Stimulated activated naive CD4-positive, alpha-beta T cell (primary cell): ENCODE measurements at regions not wholly inside any gene's neighbourhood (a gene's known extent, or its start where the extent isn't known, plus 50 kb on each side); places are given as distances from the start of the nearest gene placed in this dataset.

Source experiments
- DNase-seq, 6 experiments: peaks; one replicate each; lab custom pipeline; 2025; lab: John Stamatoyannopoulos, UW

- no peak for DNase-seq
Observed at GRCh38 chr11:23953951-23954710, 542.7 kb upstream of the LUZP2 start.

DNA sequence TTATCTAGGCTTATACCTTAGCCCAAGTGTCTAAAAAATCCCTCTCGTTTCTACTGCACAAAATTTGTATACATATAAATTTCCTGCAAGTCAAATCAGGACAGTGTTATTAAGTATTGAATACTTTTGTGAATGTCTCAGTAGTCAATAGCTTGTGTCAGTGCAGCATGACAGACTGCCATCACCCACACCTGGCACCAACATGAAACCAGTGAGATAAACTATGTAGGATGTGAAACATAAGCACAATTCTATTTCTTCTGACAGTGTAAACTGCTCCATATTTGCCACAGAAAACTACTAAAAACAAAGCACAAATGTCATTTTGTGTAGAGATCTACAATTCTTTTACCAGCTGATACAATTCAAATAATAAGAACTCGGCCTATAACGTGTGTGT, 542.1 kb upstream of the LUZP2 start:
- DNase-seq: no peak

DNA sequence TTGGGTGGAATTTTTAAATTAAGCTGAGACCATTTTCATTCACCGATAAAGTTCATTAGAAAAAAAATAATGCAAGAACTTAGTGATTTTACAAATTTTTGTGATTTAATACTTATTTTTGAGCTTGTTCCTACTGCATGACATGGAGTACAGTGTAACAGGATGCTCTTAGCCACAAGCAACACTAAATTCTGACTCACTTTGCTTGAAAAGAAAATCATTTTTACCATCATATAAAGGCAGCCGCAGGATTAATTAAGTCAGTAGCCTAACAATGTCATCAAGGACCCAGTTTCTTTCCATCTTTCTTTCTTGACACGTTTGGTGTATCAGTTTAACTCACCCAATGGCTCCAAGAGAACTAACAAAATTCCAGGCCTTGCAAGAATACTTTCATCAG, 540.3 kb upstream of the LUZP2 start:
- no peak for DNase-seq

DNA sequence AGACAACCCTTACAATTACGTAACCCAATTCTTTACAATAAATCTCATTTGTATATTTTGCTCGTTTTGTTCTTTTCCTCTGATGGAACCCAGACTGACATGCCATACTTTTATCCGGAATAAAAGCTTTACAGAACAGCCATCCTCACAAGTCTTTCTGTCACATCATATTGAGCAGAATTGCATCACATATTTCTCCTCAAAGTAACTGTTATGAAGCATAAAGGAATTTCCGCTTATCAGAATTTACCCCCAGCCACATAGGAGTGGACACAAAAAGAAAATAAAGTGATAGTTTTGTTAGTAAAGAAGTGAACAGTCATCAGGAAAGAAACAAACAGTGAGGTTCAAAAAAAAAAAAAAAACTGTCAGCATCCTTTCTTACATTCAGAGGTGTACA, 539.5 kb upstream of the LUZP2 start:
- no peak for DNase-seq

GRCh38 chr11:23959462-23959861, 537.4 kb upstream of the LUZP2 start:
- no peak for DNase-seq

- no peak for DNase-seq
Observed at GRCh38 chr11:23961503-23962338, 535.1 kb upstream of the LUZP2 start.

GRCh38 chr11:23973244-23973643, 523.6 kb upstream of the LUZP2 start:
- no peak for DNase-seq

DNA sequence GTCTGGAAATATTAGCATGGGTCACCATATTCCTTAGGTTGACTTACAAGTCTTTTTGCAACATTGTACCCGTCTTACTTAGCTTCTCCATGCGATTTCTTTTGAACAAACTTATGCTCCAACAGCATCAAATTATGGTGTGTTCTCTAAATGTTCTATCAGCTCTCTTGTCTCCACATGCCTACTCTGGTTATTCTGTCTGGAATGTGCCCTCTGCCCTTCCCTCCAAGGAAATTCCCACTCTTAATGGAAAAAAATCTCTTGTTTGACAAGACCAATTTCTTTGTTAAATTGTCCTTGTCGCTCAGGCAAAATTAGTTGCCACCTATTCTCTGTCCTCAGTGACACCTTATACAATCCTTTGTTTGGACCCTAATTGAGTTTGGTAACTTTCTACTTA, 522.8 kb upstream of the LUZP2 start:
- DNase-seq: no peak

- DNase-seq: no peak
Observed at GRCh38 chr11:23974601-23975000, 522.3 kb upstream of the LUZP2 start.

- no peak for DNase-seq
Observed at GRCh38 chr11:23976426-23976825, 520.4 kb upstream of the LUZP2 start.

- no peak for DNase-seq
Observed at GRCh38 chr11:23976841-23977271, 520.0 kb upstream of the LUZP2 start.

GRCh38 chr11:23988381-23989006, 508.4 kb upstream of the LUZP2 start:
- DNase-seq: no peak

- DNase-seq: no peak
Observed at GRCh38 chr11:23990346-23991164, 506.3 kb upstream of the LUZP2 start.

DNA sequence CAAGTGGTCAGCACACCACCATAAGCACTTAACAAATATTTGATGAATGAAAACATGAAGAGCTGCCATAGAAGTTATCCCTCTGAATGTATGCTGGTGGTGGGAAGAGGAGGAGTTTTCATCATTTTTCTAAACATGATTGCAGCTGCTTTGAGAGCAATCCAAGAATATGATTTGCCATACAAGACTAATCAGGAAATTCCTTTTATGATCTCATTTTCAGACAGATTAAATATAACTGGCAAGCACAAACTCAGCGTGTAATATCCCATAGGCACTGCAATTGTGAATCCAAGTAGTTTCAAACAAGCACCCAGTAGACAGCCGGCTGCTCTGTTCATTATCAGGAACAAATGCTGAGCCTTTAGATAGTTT, 505.7 kb upstream of the LUZP2 start:
- DNase-seq: no peak

GRCh38 chr11:23995891-23996290, 501.0 kb upstream of the LUZP2 start:
- no peak for DNase-seq

DNA sequence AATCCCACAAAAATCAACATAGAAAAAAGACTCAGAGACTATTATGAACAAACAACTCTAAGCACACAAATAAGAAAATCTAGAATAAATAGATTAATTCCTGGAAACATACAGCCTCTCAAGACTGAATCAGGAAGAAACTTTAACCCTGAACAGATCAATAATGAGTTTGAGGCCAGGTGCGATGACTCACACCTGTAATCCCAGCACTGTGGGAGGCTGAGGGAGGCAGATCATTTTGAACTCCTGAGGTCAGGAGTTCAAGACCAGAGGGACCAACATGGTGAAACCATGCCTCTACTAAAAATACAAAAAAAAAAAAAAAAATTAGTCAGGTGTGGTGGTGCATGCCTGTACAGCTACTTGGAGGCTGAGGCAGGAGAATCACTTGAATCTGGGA, 499.5 kb upstream of the LUZP2 start:
- DNase-seq: no peak

- DNase-seq: no peak
Observed at GRCh38 chr11:24005202-24005876, 491.5 kb upstream of the LUZP2 start.

DNA sequence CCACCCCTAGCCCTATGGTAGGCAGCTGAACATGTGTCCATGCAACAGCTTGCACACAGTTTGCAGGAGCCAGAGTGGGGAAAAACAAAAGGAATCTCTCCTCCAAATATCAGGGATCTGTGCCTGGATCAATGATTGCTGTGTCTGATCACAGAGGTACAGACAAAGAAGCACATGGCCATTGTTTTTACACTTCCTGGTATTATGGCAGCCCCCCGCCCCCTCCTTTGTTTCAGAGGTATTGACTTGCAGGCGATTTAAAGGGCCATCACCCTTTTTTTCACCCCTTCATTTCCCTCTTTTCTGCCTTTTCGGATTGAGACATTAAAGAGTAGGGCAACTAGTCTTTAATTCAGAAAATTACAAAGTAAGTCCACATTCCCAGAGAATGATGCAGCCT, 453.0 kb upstream of the LUZP2 start:
- DNase-seq: no peak

DNA sequence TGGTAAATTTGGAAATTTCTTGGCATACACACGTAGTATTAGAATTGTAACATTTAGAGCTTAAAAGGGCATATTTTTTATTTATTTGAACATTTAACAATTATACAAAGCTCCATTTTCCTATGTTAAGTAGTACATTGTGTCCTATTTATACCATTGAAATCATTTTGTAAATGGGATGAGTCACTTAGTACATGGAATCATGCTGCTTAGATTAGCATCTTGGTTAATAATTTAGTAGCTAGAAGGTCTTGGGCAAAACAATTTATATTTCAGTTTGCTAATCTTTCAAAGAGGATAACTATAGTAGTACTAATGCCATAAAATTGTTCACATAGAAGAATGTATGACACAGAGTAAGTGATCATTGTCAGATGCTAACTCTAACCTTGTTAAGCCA, 450.1 kb upstream of the LUZP2 start:
- DNase-seq: no peak

GRCh38 chr11:24056051-24056450, 440.8 kb upstream of the LUZP2 start:
- no peak for DNase-seq

DNA sequence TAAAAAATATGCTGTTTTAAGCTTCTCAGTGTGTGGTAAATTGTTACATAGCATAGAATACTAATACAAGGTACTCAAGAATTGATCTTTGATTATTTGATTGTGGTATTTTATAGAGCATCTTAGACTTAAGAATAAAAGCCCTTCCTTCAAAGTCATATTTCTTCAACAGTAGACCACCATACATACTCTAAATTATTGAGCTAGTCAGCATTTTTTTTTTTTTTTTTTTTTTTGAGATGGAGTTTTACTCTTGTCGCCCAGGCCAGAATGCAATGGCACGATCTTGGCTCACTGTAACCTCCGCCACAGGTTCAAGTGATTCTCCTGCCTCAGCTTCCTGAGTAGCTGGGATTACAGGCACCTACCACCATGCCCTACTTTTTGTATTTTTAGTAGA, 436.7 kb upstream of the LUZP2 start:
- no peak for DNase-seq
